ENCODE measurements at regions not wholly inside any gene's neighbourhood (a gene's known extent, or its start where the extent isn't known, plus 50 kb on each side); places are given as distances from the start of the nearest gene placed in this dataset.

- peaks cover 16% of the 10 kb centered on the region for H3K4me1 Mint-ChIP-seq (ENCODE audit: low read depth)
- H3K4me3 Mint-ChIP-seq (ENCODE audit: low read depth) = no peak overlapping the region
- no peak overlapping the region for H3K27ac Mint-ChIP-seq
- peaks cover 5% of the 10 kb centered on the region for H3K9me3 Mint-ChIP-seq (ENCODE audit: low read depth)
- no peaks in the 10 kb centered on the region for H3K27me3 Mint-ChIP-seq
- TF ChIP-seq CTCF (IDR thresholded peaks at IDR 0.05; ENCODE audit: unreplicated experiment) = no peak
- no peak for DNase-seq (ENCODE audit: low spot score, unreplicated experiment)
- H3K36me3 Mint-ChIP-seq (ENCODE audit: insufficient read depth) = no peaks in the 10 kb centered on the region
Observed at GRCh38 chr6:6747371-6747770, 158.9 kb downstream of the LY86 start.

- DNase-seq (ENCODE audit: low spot score, unreplicated experiment) = no peak
- Mint-ChIP-seq H3K27ac (no peak overlapping the region), H3K36me3 (ENCODE audit: insufficient read depth) (no peaks in the 10 kb centered on the region), H3K27me3 (no peaks in the 10 kb centered on the region), H3K4me1 (ENCODE audit: low read depth) (peaks cover 16% of the 10 kb centered on the region), H3K4me3 (ENCODE audit: low read depth) (no peak overlapping the region), H3K9me3 (ENCODE audit: low read depth) (peaks cover 5% of the 10 kb centered on the region)
- no peak for TF ChIP-seq CTCF (IDR thresholded peaks at IDR 0.05; ENCODE audit: unreplicated experiment)
Observed at GRCh38 chr6:6748001-6748400, 159.5 kb downstream of the LY86 start.

- no peaks in the 10 kb centered on the region for H3K36me3 Mint-ChIP-seq (ENCODE audit: insufficient read depth)
- no peak for DNase-seq (ENCODE audit: low spot score, unreplicated experiment)
- no peaks in the 10 kb centered on the region for H3K27me3 Mint-ChIP-seq
- H3K4me3 Mint-ChIP-seq (ENCODE audit: low read depth) = no peak overlapping the region
- H3K27ac Mint-ChIP-seq = no peak overlapping the region
- TF ChIP-seq CTCF (IDR thresholded peaks at IDR 0.05; ENCODE audit: unreplicated experiment) = no peak
- H3K4me1 Mint-ChIP-seq (ENCODE audit: low read depth) = peaks cover 16% of the 10 kb centered on the region
- peaks cover 4% of the 10 kb centered on the region for H3K9me3 Mint-ChIP-seq (ENCODE audit: low read depth)
Observed at GRCh38 chr6:6749702-6750491, 161.4 kb downstream of the LY86 start.

GRCh38 chr6:6750594-6751265 lies 162.2 kb downstream of the LY86 start:
- no peaks in the 10 kb centered on the region for H3K27me3 Mint-ChIP-seq
- H3K36me3 Mint-ChIP-seq (ENCODE audit: insufficient read depth) = no peaks in the 10 kb centered on the region
- DNase-seq (ENCODE audit: low spot score, unreplicated experiment) = no peak
- H3K9me3 Mint-ChIP-seq (ENCODE audit: low read depth) = no peaks in the 10 kb centered on the region
- no peak for TF ChIP-seq CTCF (IDR thresholded peaks at IDR 0.05; ENCODE audit: unreplicated experiment)
- no peak overlapping the region for H3K27ac Mint-ChIP-seq
- peaks cover 16% of the 10 kb centered on the region for H3K4me1 Mint-ChIP-seq (ENCODE audit: low read depth)
- no peak overlapping the region for H3K4me3 Mint-ChIP-seq (ENCODE audit: low read depth)

- Mint-ChIP-seq H3K27me3 (no peaks in the 10 kb centered on the region), H3K4me1 (ENCODE audit: low read depth) (peaks cover 16% of the 10 kb centered on the region), H3K36me3 (ENCODE audit: insufficient read depth) (no peaks in the 10 kb centered on the region), H3K4me3 (ENCODE audit: low read depth) (no peak overlapping the region), H3K27ac (no peak overlapping the region), H3K9me3 (ENCODE audit: low read depth) (no peaks in the 10 kb centered on the region)
- DNase-seq (ENCODE audit: low spot score, unreplicated experiment) = no peak
- no peak for TF ChIP-seq CTCF (IDR thresholded peaks at IDR 0.05; ENCODE audit: unreplicated experiment)
Observed at GRCh38 chr6:6751266-6751596, 162.7 kb downstream of the LY86 start.

All from progenitor cell of endocrine pancreas (in vitro differentiated cells).